WTC11 (cell line): ENCODE measurements at regions not wholly inside any gene's neighbourhood (a gene's known extent, or its start where the extent isn't known, plus 50 kb on each side); places are given as distances from the start of the nearest gene placed in this dataset.
A peak's percentile ranks its signal among the peaks of the same experiment; 100 is the strongest.

Source experiments
- ATAC-seq: fragments of 200-7000 bp; cut with Tn5 transposase; 2 replicates; pipeline ENCODE4 v1.10.0; 2021; ENCODE audit warnings: mild to moderate bottlenecking, moderate library complexity
- CTCF ChIA-PET: fragments of 300-600 bp; sonication (Branson Sonifier 250); formaldehyde crosslinking; loops from one replicate; lab custom pipeline; 2021; ENCODE audit warnings: antibody characterized with exemption; lab: Charles Lee
- POLR2A ChIA-PET: fragments of 350-600 bp; sonication (Branson Sonifier 250); formaldehyde crosslinking; loops from one replicate; lab custom pipeline; 2021; ENCODE audit warnings: antibody characterized with exemption; lab: Charles Lee
- DNase-seq: peaks from one replicate; pipeline ENCODE4 v3.0.0; 2021; ENCODE audit warnings: low spot score
- H3K27ac Mint-ChIP-seq: 2 replicates; pipeline ENCODE4 v1.8.0; 2021; ENCODE audit warnings: mixed read lengths
- H3K27me3 Mint-ChIP-seq: 2 replicates; pipeline ENCODE4 v1.8.0; 2021; ENCODE audit warnings: low read depth, mild to moderate bottlenecking, moderate library complexity, mixed read lengths
- H3K36me3 Mint-ChIP-seq: 2 replicates; pipeline ENCODE4 v1.8.0; 2021; ENCODE audit warnings: mixed read lengths
- H3K4me1 Mint-ChIP-seq: 2 replicates; pipeline ENCODE4 v1.8.0; 2022; ENCODE audit warnings: mixed read lengths
- H3K4me3 Mint-ChIP-seq: 2 replicates; pipeline ENCODE4 v1.8.0; 2021; ENCODE audit warnings: mild to moderate bottlenecking, moderate library complexity, mixed read lengths
- H3K9me3 Mint-ChIP-seq: 2 replicates; pipeline ENCODE4 v1.8.0; 2021; ENCODE audit warnings: mixed read lengths
- CREB1 ChIP-seq: sonication (generic); formaldehyde crosslinking; IDR thresholded peaks from 2 replicates; pipeline ENCODE4 v1.8.0; 2023; ENCODE audit warnings: mild to moderate bottlenecking, missing genetic modification reagents
- GTF2I ChIP-seq: fragments of 250-450 bp; sonication (Bioruptor Pico); conservative IDR thresholded peaks from 2 replicates; pipeline ENCODE4 v1.4.0; 2021; ENCODE audit warnings: mild to moderate bottlenecking
- MYBL2 ChIP-seq: sonication (generic); formaldehyde crosslinking; IDR thresholded peaks from 2 replicates; pipeline ENCODE4 v1.8.1; 2023; ENCODE audit warnings: mild to moderate bottlenecking, moderate library complexity, missing genetic modification reagents
- NFATC4 ChIP-seq: fragments of 250-450 bp; sonication (Bioruptor Pico); IDR thresholded peaks from 2 replicates; pipeline ENCODE4 v1.9.0; 2021; ENCODE audit warnings: mild to moderate bottlenecking
- NR1H2 ChIP-seq: sonication (generic); formaldehyde crosslinking; IDR thresholded peaks from 2 replicates; pipeline ENCODE4 v1.9.0; 2021; ENCODE audit warnings: mild to moderate bottlenecking, moderate library complexity, missing genetic modification reagents
- NR3C1 ChIP-seq: sonication (generic); formaldehyde crosslinking; conservative IDR thresholded peaks from 2 replicates; pipeline ENCODE4 v1.8.1; 2023; ENCODE audit warnings: low read depth, mild to moderate bottlenecking, missing genetic modification reagents
- SOX15 ChIP-seq: fragments of 250-450 bp; sonication (Bioruptor Pico); IDR thresholded peaks from 2 replicates; pipeline ENCODE4 v1.9.0; 2021; ENCODE audit warnings: mild to moderate bottlenecking
- SP1 ChIP-seq: sonication (generic); formaldehyde crosslinking; conservative IDR thresholded peaks from 2 replicates; pipeline ENCODE4 v1.8.1; 2022; ENCODE audit warnings: missing genetic modification reagents
- ZBTB21 ChIP-seq: sonication (generic); formaldehyde crosslinking; IDR thresholded peaks from 2 replicates; pipeline ENCODE4 v1.8.1; 2023; ENCODE audit warnings: mild to moderate bottlenecking, missing genetic modification reagents, borderline replicate concordance
- TF ChIP-seq, protein P1 (sequence below): sonication (generic); formaldehyde crosslinking; IDR thresholded peaks from 2 replicates; pipeline ENCODE4 v1.8.1; 2023; ENCODE audit warnings: mild to moderate bottlenecking, missing genetic modification reagents, borderline replicate concordance
- TF ChIP-seq, protein P2 (sequence below): sonication (generic); formaldehyde crosslinking; IDR thresholded peaks from 2 replicates; pipeline ENCODE4 v1.8.1; 2023; ENCODE audit warnings: mild to moderate bottlenecking, missing genetic modification reagents, moderate library complexity
- TF ChIP-seq, protein P3 (sequence below): fragments of 250-450 bp; sonication (Bioruptor Pico); IDR thresholded peaks from 2 replicates; pipeline ENCODE4 v1.9.0; 2021; ENCODE audit warnings: mild to moderate bottlenecking, borderline replicate concordance
- TF ChIP-seq, protein P4 (sequence below): sonication (generic); formaldehyde crosslinking; IDR thresholded peaks from 2 replicates; pipeline ENCODE4 v1.8.1; 2022; ENCODE audit warnings: mild to moderate bottlenecking, missing genetic modification reagents, moderate library complexity, borderline replicate concordance
- TF ChIP-seq, protein P5 (sequence below): sonication (generic); formaldehyde crosslinking; IDR thresholded peaks from 2 replicates; pipeline ENCODE4 v1.8.1; 2023; ENCODE audit warnings: mild to moderate bottlenecking, moderate library complexity, missing genetic modification reagents
- TF ChIP-seq, protein P6 (sequence below): sonication (generic); formaldehyde crosslinking; IDR thresholded peaks from 2 replicates; pipeline ENCODE4 v1.8.0; 2022; ENCODE audit warnings: mild to moderate bottlenecking, missing genetic modification reagents
- TF ChIP-seq, protein P7 (sequence below): sonication (generic); formaldehyde crosslinking; IDR thresholded peaks from 2 replicates; pipeline ENCODE4 v1.8.0; 2022; ENCODE audit warnings: missing genetic modification reagents
- TF ChIP-seq, protein P8 (sequence below): sonication (generic); formaldehyde crosslinking; IDR thresholded peaks from 2 replicates; pipeline ENCODE4 v1.8.1; 2022; ENCODE audit warnings: low read depth, mild to moderate bottlenecking, moderate library complexity, missing genetic modification reagents, borderline replicate concordance

DNA sequence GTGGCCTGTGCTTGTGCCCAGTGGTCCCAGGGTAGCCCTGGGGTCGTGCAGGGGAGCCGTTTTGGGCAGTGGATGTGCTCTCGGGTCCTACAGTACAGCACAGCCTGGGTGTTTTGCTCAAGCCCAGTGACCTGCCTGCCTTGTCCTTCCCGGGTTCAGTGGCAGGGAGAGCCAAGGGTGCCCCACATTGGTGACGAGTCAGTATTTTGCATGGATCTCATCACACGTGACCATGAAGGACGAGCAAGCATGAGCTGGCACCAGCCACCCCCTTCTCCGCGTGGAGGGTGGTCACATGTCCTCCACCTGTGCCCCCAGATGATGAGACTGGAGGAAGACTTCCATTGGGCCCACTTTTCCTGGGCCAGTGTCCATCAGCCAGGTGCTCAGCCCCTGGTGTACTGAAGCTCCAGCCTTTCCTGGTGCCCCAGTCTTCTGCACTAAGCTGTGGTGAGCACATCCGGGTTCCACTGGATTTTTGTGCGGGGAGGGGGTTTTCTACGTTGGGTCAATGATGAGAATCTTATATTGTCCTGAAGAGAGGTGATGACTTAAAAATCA lies 197.5 kb downstream of the UBE3A start (continued):
- TF ChIP-seq, protein P1, sequence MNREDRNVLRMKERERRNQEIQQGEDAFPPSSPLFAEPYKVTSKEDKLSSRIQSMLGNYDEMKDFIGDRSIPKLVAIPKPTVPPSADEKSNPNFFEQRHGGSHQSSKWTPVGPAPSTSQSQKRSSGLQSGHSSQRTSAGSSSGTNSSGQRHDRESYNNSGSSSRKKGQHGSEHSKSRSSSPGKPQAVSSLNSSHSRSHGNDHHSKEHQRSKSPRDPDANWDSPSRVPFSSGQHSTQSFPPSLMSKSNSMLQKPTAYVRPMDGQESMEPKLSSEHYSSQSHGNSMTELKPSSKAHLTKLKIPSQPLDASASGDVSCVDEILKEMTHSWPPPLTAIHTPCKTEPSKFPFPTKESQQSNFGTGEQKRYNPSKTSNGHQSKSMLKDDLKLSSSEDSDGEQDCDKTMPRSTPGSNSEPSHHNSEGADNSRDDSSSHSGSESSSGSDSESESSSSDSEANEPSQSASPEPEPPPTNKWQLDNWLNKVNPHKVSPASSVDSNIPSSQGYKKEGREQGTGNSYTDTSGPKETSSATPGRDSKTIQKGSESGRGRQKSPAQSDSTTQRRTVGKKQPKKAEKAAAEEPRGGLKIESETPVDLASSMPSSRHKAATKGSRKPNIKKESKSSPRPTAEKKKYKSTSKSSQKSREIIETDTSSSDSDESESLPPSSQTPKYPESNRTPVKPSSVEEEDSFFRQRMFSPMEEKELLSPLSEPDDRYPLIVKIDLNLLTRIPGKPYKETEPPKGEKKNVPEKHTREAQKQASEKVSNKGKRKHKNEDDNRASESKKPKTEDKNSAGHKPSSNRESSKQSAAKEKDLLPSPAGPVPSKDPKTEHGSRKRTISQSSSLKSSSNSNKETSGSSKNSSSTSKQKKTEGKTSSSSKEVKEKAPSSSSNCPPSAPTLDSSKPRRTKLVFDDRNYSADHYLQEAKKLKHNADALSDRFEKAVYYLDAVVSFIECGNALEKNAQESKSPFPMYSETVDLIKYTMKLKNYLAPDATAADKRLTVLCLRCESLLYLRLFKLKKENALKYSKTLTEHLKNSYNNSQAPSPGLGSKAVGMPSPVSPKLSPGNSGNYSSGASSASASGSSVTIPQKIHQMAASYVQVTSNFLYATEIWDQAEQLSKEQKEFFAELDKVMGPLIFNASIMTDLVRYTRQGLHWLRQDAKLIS (CRISPR knock-in tag) = no peak
- TF ChIP-seq, protein P2, sequence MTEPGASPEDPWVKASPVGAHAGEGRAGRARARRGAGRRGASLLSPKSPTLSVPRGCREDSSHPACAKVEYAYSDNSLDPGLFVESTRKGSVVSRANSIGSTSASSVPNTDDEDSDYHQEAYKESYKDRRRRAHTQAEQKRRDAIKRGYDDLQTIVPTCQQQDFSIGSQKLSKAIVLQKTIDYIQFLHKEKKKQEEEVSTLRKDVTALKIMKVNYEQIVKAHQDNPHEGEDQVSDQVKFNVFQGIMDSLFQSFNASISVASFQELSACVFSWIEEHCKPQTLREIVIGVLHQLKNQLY (CRISPR knock-in tag) = no peak
- TF ChIP-seq, protein P3, sequence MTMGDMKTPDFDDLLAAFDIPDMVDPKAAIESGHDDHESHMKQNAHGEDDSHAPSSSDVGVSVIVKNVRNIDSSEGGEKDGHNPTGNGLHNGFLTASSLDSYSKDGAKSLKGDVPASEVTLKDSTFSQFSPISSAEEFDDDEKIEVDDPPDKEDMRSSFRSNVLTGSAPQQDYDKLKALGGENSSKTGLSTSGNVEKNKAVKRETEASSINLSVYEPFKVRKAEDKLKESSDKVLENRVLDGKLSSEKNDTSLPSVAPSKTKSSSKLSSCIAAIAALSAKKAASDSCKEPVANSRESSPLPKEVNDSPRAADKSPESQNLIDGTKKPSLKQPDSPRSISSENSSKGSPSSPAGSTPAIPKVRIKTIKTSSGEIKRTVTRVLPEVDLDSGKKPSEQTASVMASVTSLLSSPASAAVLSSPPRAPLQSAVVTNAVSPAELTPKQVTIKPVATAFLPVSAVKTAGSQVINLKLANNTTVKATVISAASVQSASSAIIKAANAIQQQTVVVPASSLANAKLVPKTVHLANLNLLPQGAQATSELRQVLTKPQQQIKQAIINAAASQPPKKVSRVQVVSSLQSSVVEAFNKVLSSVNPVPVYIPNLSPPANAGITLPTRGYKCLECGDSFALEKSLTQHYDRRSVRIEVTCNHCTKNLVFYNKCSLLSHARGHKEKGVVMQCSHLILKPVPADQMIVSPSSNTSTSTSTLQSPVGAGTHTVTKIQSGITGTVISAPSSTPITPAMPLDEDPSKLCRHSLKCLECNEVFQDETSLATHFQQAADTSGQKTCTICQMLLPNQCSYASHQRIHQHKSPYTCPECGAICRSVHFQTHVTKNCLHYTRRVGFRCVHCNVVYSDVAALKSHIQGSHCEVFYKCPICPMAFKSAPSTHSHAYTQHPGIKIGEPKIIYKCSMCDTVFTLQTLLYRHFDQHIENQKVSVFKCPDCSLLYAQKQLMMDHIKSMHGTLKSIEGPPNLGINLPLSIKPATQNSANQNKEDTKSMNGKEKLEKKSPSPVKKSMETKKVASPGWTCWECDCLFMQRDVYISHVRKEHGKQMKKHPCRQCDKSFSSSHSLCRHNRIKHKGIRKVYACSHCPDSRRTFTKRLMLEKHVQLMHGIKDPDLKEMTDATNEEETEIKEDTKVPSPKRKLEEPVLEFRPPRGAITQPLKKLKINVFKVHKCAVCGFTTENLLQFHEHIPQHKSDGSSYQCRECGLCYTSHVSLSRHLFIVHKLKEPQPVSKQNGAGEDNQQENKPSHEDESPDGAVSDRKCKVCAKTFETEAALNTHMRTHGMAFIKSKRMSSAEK = no peak
- TF ChIP-seq, protein P4, sequence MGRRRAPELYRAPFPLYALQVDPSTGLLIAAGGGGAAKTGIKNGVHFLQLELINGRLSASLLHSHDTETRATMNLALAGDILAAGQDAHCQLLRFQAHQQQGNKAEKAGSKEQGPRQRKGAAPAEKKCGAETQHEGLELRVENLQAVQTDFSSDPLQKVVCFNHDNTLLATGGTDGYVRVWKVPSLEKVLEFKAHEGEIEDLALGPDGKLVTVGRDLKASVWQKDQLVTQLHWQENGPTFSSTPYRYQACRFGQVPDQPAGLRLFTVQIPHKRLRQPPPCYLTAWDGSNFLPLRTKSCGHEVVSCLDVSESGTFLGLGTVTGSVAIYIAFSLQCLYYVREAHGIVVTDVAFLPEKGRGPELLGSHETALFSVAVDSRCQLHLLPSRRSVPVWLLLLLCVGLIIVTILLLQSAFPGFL (CRISPR knock-in tag) = no peak
- TF ChIP-seq, protein P5, sequence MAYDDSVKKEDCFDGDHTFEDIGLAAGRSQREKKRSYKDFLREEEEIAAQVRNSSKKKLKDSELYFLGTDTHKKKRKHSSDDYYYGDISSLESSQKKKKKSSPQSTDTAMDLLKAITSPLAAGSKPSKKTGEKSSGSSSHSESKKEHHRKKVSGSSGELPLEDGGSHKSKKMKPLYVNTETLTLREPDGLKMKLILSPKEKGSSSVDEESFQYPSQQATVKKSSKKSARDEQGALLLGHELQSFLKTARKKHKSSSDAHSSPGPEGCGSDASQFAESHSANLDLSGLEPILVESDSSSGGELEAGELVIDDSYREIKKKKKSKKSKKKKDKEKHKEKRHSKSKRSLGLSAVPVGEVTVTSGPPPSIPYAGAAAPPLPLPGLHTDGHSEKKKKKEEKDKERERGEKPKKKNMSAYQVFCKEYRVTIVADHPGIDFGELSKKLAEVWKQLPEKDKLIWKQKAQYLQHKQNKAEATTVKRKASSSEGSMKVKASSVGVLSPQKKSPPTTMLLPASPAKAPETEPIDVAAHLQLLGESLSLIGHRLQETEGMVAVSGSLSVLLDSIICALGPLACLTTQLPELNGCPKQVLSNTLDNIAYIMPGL = no peak
- no peak for TF ChIP-seq NFATC4 (CRISPR knock-in tag)

DNA sequence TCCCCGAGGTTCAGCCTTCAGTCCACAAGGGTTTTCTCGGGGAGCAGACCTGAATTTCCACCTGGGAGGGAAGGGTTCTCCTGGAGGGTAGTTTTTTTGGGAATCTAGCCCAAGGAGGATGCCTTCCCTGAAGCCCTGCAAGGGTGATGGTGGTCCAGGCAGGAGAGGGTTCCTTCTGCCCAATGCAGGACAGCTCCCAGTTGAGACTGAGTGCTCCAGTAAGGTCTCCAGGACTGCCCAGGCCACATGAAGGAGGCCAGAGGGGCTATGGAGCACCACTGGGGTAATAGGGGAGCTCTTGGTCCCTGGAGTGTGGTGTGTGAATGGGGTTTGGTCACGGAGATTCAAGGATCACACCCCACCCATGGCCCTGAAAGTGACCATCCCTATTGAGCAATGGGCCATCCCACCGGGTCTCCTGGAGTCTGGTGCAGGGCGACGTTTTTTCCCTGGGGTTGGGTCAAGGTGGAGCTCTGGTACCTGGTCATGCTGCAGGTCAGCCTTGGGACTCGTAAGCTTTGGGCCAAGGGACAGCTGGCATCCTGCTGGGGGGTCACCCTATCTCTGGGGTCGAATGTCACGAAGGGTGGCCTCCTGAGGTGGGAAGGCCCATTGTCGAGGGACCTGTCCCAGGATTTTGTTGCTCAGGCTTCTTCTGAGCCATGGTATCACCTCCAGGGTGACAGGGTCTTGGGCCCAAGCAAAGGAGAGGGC lies 196.5 kb downstream of the UBE3A start:
- Mint-ChIP-seq H3K9me3 (peaks cover 56% of the 10 kb centered on the region), H3K36me3 (peaks cover 37% of the 10 kb centered on the region), H3K27me3 (no peaks in the 10 kb centered on the region), H3K4me1 (no peaks in the 10 kb centered on the region), H3K27ac (no peak overlapping the region), H3K4me3 (no peak overlapping the region)
- DNase-seq (peak; percentile 3), ATAC-seq (no peak)
- ChIA-PET CTCF (no interaction called here), POLR2A (no interaction called here)
- TF ChIP-seq MYBL2 (CRISPR knock-in tag) (no peak), NR1H2 (no peak), SOX15 (CRISPR knock-in tag) (no peak), SP1 (CRISPR knock-in tag) (no peak), GTF2I (CRISPR knock-in tag) (no peak), NR3C1 (no peak), ZBTB21 (no peak), CREB1 (no peak)
- TF ChIP-seq, protein P6, sequence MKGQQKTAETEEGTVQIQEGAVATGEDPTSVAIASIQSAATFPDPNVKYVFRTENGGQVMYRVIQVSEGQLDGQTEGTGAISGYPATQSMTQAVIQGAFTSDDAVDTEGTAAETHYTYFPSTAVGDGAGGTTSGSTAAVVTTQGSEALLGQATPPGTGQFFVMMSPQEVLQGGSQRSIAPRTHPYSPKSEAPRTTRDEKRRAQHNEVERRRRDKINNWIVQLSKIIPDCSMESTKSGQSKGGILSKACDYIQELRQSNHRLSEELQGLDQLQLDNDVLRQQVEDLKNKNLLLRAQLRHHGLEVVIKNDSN (CRISPR knock-in tag) = no peak
- TF ChIP-seq, protein P7, sequence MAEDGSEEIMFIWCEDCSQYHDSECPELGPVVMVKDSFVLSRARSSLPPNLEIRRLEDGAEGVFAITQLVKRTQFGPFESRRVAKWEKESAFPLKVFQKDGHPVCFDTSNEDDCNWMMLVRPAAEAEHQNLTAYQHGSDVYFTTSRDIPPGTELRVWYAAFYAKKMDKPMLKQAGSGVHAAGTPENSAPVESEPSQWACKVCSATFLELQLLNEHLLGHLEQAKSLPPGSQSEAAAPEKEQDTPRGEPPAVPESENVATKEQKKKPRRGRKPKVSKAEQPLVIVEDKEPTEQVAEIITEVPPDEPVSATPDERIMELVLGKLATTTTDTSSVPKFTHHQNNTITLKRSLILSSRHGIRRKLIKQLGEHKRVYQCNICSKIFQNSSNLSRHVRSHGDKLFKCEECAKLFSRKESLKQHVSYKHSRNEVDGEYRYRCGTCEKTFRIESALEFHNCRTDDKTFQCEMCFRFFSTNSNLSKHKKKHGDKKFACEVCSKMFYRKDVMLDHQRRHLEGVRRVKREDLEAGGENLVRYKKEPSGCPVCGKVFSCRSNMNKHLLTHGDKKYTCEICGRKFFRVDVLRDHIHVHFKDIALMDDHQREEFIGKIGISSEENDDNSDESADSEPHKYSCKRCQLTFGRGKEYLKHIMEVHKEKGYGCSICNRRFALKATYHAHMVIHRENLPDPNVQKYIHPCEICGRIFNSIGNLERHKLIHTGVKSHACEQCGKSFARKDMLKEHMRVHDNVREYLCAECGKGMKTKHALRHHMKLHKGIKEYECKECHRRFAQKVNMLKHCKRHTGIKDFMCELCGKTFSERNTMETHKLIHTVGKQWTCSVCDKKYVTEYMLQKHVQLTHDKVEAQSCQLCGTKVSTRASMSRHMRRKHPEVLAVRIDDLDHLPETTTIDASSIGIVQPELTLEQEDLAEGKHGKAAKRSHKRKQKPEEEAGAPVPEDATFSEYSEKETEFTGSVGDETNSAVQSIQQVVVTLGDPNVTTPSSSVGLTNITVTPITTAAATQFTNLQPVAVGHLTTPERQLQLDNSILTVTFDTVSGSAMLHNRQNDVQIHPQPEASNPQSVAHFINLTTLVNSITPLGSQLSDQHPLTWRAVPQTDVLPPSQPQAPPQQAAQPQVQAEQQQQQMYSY (CRISPR knock-in tag) = no peak
- TF ChIP-seq, protein P8, sequence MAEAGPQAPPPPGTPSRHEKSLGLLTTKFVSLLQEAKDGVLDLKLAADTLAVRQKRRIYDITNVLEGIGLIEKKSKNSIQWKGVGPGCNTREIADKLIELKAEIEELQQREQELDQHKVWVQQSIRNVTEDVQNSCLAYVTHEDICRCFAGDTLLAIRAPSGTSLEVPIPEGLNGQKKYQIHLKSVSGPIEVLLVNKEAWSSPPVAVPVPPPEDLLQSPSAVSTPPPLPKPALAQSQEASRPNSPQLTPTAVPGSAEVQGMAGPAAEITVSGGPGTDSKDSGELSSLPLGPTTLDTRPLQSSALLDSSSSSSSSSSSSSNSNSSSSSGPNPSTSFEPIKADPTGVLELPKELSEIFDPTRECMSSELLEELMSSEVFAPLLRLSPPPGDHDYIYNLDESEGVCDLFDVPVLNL (CRISPR knock-in tag) = no peak
